Lung (tissue), 11 donors: ENCODE measurements at regions not wholly inside any gene's neighbourhood (a gene's known extent, or its start where the extent isn't known, plus 50 kb on each side); places are given as distances from the start of the nearest gene placed in this dataset.

Experiments
- ATAC-seq: fragments of 200-7000 bp; cut with Tn5 transposase; one replicate; pipeline ENCODE4 v1.9.1; 2020; ENCODE audit warnings: moderate number of reproducible peaks; ENCODE audit not compliant: insufficient read depth, low FRiP score
- DNase-seq, 3 donors: peaks; one replicate each; pipeline ENCODE4 v3.0.0-alpha.2; 2013 to 2017
- H3K27ac ChIP-seq, 2 donors: one replicate each; pipeline ENCODE4 v1.5.1; 2013; ENCODE audit warnings: mild to moderate bottlenecking in 2 of 2, moderate library complexity in 2 of 2, control low read depth in 1 of 2, inconsistent platforms in 1 of 2, low read depth in 1 of 2, low read length in 1 of 2
- H3K27me3 ChIP-seq, 3 donors: one replicate each; pipeline ENCODE4 v1.5.1; 2013; ENCODE audit warnings: low read length in 2 of 3; ENCODE audit not compliant: control insufficient read depth in 3 of 3, insufficient read depth in 3 of 3
- H3K36me3 ChIP-seq, 4 donors: one replicate each; pipeline ENCODE4 v1.5.1; 2013; ENCODE audit warnings: low read length in 4 of 4, mild to moderate bottlenecking in 1 of 4, moderate library complexity in 1 of 4; ENCODE audit not compliant: control insufficient read depth in 4 of 4, insufficient read depth in 4 of 4
- H3K4me1 ChIP-seq, 5 donors: one replicate each; pipeline ENCODE4 v1.5.1; 2013; ENCODE audit warnings: low read length in 5 of 5, mild to moderate bottlenecking in 2 of 5, moderate library complexity in 1 of 5; ENCODE audit not compliant: control insufficient read depth in 5 of 5, insufficient read depth in 5 of 5
- H3K4me3 ChIP-seq: one replicate; pipeline ENCODE4 v1.5.1; 2013; ENCODE audit warnings: mild to moderate bottlenecking, control low read depth, moderate library complexity
- H3K9ac ChIP-seq, 2 donors: one replicate each; pipeline ENCODE4 v1.5.1; 2013; ENCODE audit warnings: low read length in 2 of 2, control low read depth in 1 of 2; ENCODE audit not compliant: insufficient read depth in 1 of 2
- H3K9me3 ChIP-seq, 4 donors: one replicate each; pipeline ENCODE4 v1.5.1; 2013; ENCODE audit warnings: low read length in 3 of 4, mild to moderate bottlenecking in 1 of 4, moderate library complexity in 1 of 4; ENCODE audit not compliant: control insufficient read depth in 4 of 4, insufficient read depth in 3 of 4
- WGBS, 2 donors: extraction: QIAGEN DNeasy Blood & Tissue Kit; methylation state at CpG; one replicate each; pipeline ENCODE4 v1.1.7; 2013; 5-methylcytosine and 5-hydroxymethylcytosine counted together
- TF ChIP-seq, protein P1 (sequence below): IDR thresholded peaks from 2 replicates; pipeline ENCODE4 v1.5.1; 2012; ENCODE audit warnings: mild to moderate bottlenecking; ENCODE audit errors: control extremely low read depth, extremely low read depth
- donor health status: control.
- donor health status: control.
- donor health status: Bipolar disorder and iron deficiency.
- donor health status: healthy.
- donor health status: DM: yes; HTN: yes; CAD: no.

DNA sequence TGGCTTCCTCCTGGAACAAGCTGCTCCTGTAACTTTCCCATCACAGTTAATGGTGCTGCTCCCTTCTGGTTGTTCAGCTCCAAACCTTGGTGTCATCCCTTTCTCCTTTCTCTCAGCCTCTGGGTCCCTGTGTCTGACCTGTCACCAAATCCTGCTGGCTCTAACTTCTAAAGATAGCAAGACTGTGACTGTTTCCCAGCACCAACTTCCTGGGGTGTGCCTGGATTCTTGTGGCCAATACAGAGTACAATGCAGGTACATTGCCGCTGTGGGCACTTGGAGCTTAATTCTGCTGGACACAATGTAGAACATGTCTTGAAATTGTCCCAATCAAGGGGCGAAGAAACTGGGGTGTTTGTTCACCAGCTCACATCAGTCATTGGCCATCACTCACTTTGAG is 156.7 kb upstream of the CSF3R start:
- H3K27ac ChIP-seq, result no peak overlapping the region
- WGBS, 2 donors, result 85 to 98% methylated on average over 2 of the region's 2 CpGs
- H3K9ac ChIP-seq, result no peak overlapping the region
- H3K27me3 ChIP-seq, result peaks cover 0 to 6% (median 0%) of the 10 kb centered on the region in 3 donors
- peaks cover 0 to 11% (median 0%) of the 10 kb centered on the region in 5 donors for H3K4me1 ChIP-seq
- no peak for DNase-seq
- TF ChIP-seq, protein P1, sequence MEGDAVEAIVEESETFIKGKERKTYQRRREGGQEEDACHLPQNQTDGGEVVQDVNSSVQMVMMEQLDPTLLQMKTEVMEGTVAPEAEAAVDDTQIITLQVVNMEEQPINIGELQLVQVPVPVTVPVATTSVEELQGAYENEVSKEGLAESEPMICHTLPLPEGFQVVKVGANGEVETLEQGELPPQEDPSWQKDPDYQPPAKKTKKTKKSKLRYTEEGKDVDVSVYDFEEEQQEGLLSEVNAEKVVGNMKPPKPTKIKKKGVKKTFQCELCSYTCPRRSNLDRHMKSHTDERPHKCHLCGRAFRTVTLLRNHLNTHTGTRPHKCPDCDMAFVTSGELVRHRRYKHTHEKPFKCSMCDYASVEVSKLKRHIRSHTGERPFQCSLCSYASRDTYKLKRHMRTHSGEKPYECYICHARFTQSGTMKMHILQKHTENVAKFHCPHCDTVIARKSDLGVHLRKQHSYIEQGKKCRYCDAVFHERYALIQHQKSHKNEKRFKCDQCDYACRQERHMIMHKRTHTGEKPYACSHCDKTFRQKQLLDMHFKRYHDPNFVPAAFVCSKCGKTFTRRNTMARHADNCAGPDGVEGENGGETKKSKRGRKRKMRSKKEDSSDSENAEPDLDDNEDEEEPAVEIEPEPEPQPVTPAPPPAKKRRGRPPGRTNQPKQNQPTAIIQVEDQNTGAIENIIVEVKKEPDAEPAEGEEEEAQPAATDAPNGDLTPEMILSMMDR, result no peak
- H3K36me3 ChIP-seq, result no peaks in the 10 kb centered on the region
- ATAC-seq, result no peak
- no peaks in the 10 kb centered on the region for H3K9me3 ChIP-seq
- no peak overlapping the region for H3K4me3 ChIP-seq

DNA sequence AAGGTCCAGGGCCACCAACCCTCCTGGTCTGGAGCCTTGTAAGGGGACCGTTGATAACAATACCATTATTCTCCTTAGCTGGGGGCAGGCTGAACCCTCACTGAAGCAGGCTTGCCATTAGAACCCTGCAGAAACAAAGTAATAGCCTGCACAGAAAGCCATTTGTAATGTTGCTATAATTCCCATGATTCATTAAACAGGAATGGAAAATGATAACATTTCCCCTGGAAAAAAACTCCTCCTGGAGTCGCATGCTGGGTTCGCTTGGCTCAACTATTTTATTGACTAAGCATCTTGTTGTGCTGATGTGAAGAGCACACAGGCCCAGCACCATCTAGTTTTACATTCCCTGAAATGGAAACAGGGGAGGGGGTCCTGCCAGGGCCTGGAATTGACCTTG is 155.6 kb upstream of the CSF3R start:
- Histone ChIP-seq H3K36me3 (no peaks in the 10 kb centered on the region), H3K4me3 (no peak overlapping the region), H3K9me3 (no peaks in the 10 kb centered on the region), H3K4me1 (peaks cover 0 to 3% (median 0%) of the 10 kb centered on the region in 5 donors), H3K27ac (no peak overlapping the region), H3K9ac (no peak overlapping the region), H3K27me3 (peaks cover 0 to 6% (median 0%) of the 10 kb centered on the region in 3 donors)
- TF ChIP-seq, protein P1, result no peak
- DNase-seq (peak in 1 of 3 donors; percentile 8), ATAC-seq (no peak)
- 67 to 81% methylated on average over 3 of the region's 3 CpGs for WGBS, 2 donors

DNA sequence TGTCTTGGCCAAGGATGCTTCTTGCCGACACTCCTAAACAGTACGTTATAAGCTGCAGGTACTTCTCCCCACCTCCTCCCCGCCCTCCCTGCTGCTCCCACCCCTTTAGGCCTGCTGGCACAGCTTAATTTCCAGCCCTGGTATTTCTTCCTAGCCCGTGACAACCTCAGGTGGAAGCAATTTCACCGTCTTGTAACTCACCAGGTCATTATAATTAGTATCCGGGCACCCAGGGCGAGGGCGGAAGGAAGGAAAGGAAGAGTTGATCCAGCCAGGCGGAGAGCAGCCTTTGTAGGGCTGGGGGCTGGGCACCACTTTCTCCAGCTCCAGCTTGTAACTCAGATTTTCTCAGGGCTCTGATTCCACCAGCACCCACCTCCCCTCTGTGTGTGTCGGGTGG is 153.5 kb upstream of the CSF3R start:
- WGBS, 2 donors, result 82 to 85% methylated on average over 10 of the region's 10 CpGs

More for the DNA sequence above, 153.5 kb upstream of the CSF3R start:
- H3K9ac ChIP-seq, result no peak overlapping the region
- peaks cover 0 to 6% (median 0%) of the 10 kb centered on the region in 3 donors for H3K27me3 ChIP-seq
- H3K27ac ChIP-seq, result no peak overlapping the region
- no peaks in the 10 kb centered on the region for H3K4me1 ChIP-seq
- DNase-seq, result no peak
- H3K9me3 ChIP-seq, result no peaks in the 10 kb centered on the region
- no peak for ATAC-seq
- no peaks in the 10 kb centered on the region for H3K36me3 ChIP-seq
- TF ChIP-seq, protein P1, result no peak
- no peak overlapping the region for H3K4me3 ChIP-seq
